Effector memory CD4-positive, alpha-beta T cell (primary cell): ENCODE measurements at regions not wholly inside any gene's neighbourhood (a gene's known extent, or its start where the extent isn't known, plus 50 kb on each side); places are given as distances from the start of the nearest gene placed in this dataset.

Experiments
- DNase-seq, 3 donors: peaks; one replicate each; pipeline ENCODE4 v3.0.0-alpha.2; 2020
- H3K27ac ChIP-seq: 2 replicates; pipeline ENCODE4 v1.7.0; 2013; ENCODE audit warnings: mild to moderate bottlenecking, low read length, moderate library complexity; ENCODE audit not compliant: insufficient read depth, poor library complexity, severe bottlenecking
- H3K27me3 ChIP-seq: replicated peaks from 2 replicates; pipeline ENCODE4 v1.7.0; 2013; ENCODE audit warnings: mild to moderate bottlenecking, low read length; ENCODE audit not compliant: insufficient read depth, control insufficient read depth, poor library complexity, severe bottlenecking
- H3K36me3 ChIP-seq: 2 replicates; pipeline ENCODE4 v1.7.0; 2013; ENCODE audit warnings: mild to moderate bottlenecking, low read length, moderate library complexity; ENCODE audit not compliant: control insufficient read depth, insufficient read depth
- H3K4me1 ChIP-seq: 2 replicates; pipeline ENCODE4 v1.7.0; 2013; ENCODE audit warnings: low read length, mild to moderate bottlenecking; ENCODE audit not compliant: control insufficient read depth, insufficient read depth, poor library complexity, severe bottlenecking
- H3K4me3 ChIP-seq: 2 replicates; pipeline ENCODE4 v1.7.0; 2013; ENCODE audit warnings: low read length, low read depth, mild to moderate bottlenecking; ENCODE audit not compliant: insufficient read depth, poor library complexity, severe bottlenecking
- H3K9me3 ChIP-seq: 2 replicates; pipeline ENCODE4 v1.7.0; 2013; ENCODE audit warnings: mild to moderate bottlenecking, low read length, moderate library complexity; ENCODE audit not compliant: control insufficient read depth

- Histone ChIP-seq H3K36me3 (no peaks in the 10 kb centered on the region), H3K4me1 (peaks cover 3% of the 10 kb centered on the region), H3K27me3 (peaks cover 4% of the 10 kb centered on the region), H3K4me3 (no peak overlapping the region), H3K27ac (no peak overlapping the region), H3K9me3 (no peaks in the 10 kb centered on the region)
- no peak for DNase-seq
Measured at GRCh38 chr20:50267041-50267865, 76.6 kb downstream of the CEBPB start.

GRCh38 chr20:50267866-50268219 lies 77.2 kb downstream of the CEBPB start:
- DNase-seq: no peak
- Histone ChIP-seq H3K36me3 (no peaks in the 10 kb centered on the region), H3K27ac (no peak overlapping the region), H3K4me1 (peaks cover 3% of the 10 kb centered on the region), H3K4me3 (no peak overlapping the region), H3K9me3 (no peaks in the 10 kb centered on the region), H3K27me3 (peaks cover 4% of the 10 kb centered on the region)

GRCh38 chr20:50269091-50270033 lies 78.7 kb downstream of the CEBPB start:
- no peak overlapping the region for H3K4me3 ChIP-seq
- no peaks in the 10 kb centered on the region for H3K36me3 ChIP-seq
- H3K4me1 ChIP-seq: peaks cover 3% of the 10 kb centered on the region
- H3K27me3 ChIP-seq: peaks cover 4% of the 10 kb centered on the region
- H3K9me3 ChIP-seq: no peaks in the 10 kb centered on the region
- H3K27ac ChIP-seq: no peak overlapping the region
- DNase-seq: no peak

GRCh38 chr20:50270034-50270395 lies 79.4 kb downstream of the CEBPB start:
- Histone ChIP-seq H3K4me1 (peaks cover 3% of the 10 kb centered on the region), H3K27ac (no peak overlapping the region), H3K27me3 (peaks cover 4% of the 10 kb centered on the region), H3K36me3 (no peaks in the 10 kb centered on the region), H3K9me3 (no peaks in the 10 kb centered on the region), H3K4me3 (no peak overlapping the region)
- no peak for DNase-seq

GRCh38 chr20:50270569-50270968 lies 79.9 kb downstream of the CEBPB start:
- no peak for DNase-seq
- H3K27ac ChIP-seq: no peak overlapping the region
- no peaks in the 10 kb centered on the region for H3K9me3 ChIP-seq
- peaks cover 4% of the 10 kb centered on the region for H3K27me3 ChIP-seq
- no peak overlapping the region for H3K4me3 ChIP-seq
- H3K4me1 ChIP-seq: peaks cover 3% of the 10 kb centered on the region
- no peaks in the 10 kb centered on the region for H3K36me3 ChIP-seq

GRCh38 chr20:50271176-50271575 lies 80.5 kb downstream of the CEBPB start:
- Histone ChIP-seq H3K27ac (no peak overlapping the region), H3K36me3 (no peaks in the 10 kb centered on the region), H3K9me3 (no peaks in the 10 kb centered on the region), H3K4me1 (peaks cover 3% of the 10 kb centered on the region), H3K27me3 (peaks cover 4% of the 10 kb centered on the region), H3K4me3 (no peak overlapping the region)
- DNase-seq: no peak

- Histone ChIP-seq H3K4me1 (peaks cover 3% of the 10 kb centered on the region), H3K27ac (no peak overlapping the region), H3K4me3 (no peak overlapping the region), H3K9me3 (no peaks in the 10 kb centered on the region), H3K36me3 (no peaks in the 10 kb centered on the region), H3K27me3 (peaks cover 4% of the 10 kb centered on the region)
- DNase-seq: no peak
Measured at GRCh38 chr20:50271612-50272011, 81.0 kb downstream of the CEBPB start.

- peaks cover 4% of the 10 kb centered on the region for H3K27me3 ChIP-seq
- peaks cover 3% of the 10 kb centered on the region for H3K4me1 ChIP-seq
- H3K9me3 ChIP-seq: no peaks in the 10 kb centered on the region
- no peak for DNase-seq
- H3K27ac ChIP-seq: no peak overlapping the region
- H3K36me3 ChIP-seq: no peaks in the 10 kb centered on the region
- no peak overlapping the region for H3K4me3 ChIP-seq
Measured at GRCh38 chr20:50272030-50272723, 81.5 kb downstream of the CEBPB start.

- DNase-seq: no peak
- H3K4me1 ChIP-seq: peaks cover 3% of the 10 kb centered on the region
- no peaks in the 10 kb centered on the region for H3K9me3 ChIP-seq
- no peak overlapping the region for H3K27ac ChIP-seq
- H3K36me3 ChIP-seq: no peaks in the 10 kb centered on the region
- peaks cover 4% of the 10 kb centered on the region for H3K27me3 ChIP-seq
- H3K4me3 ChIP-seq: no peak overlapping the region
Measured at GRCh38 chr20:50272724-50273446, 82.3 kb downstream of the CEBPB start.
